ENCODE measurements at regions not wholly inside any gene's neighbourhood (a gene's known extent, or its start where the extent isn't known, plus 50 kb on each side); places are given as distances from the start of the nearest gene placed in this dataset.
"Not testable (repeated sequence)": the region's sequence is repeated elsewhere in the genome, so short reads cannot be mapped to it uniquely, and the experiment has no call there.

DNA sequence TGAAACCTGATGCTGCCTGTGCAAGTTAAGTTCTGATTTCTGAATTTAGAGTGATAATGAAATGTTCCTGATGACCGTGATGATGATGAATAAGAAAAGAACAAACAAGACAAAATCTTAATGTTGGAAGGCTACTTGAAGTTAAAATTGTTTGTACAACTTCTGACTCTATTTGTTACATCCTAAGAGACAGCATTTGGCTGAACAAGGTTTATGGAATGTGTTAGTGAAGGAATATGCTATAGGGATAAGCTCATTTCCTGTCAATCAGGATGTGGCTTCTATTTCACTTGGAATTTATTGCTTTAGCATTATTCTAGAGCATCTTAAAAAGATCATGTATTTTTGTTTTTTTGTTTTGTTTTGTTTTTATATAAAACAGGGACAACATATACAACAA, 267.5 kb downstream of the FAT4 start:
- no peak for DNase-seq (ENCODE audit: low read depth in 2 of 3, low spot score in 1 of 3)

DNA sequence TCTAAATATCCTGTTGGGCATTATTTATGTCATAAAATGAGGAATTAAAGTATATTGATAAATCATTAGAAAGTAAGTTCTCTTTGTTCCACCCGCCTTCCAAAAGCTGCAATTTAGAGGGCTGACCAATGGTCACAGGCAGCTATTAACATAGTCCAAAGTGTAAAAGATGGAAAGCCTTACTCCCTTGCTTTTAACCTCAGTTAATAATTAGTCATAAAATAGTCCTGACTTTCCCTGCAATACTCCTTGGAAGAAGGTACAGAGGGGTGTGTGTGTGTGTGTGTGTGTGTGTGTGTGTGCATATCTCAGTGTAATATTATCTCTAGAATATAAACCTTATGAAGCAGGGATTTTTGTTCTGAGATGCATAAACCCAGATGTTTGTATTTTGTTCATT, 275.4 kb downstream of the FAT4 start:
- no peak for DNase-seq (ENCODE audit: low read depth in 2 of 3, low spot score in 1 of 3)

DNA sequence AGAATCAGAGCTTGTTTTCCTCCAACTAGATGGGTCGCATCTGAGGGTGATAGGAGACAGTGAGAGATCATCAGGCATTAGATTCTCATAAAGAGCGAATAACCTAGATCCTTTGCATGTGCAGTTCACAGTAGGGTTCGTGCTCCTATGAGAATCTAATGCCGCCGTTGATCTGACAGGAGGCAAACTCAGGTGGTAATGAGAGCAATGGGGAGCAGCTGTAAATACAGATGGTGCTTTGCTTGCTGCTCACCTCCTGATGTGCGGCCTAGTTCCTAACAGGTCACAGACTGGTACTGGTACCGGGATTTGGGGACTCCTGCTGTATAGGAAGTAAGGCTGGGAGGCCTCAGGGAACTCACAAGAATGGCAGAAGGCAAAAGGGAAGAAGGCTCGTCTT, 276.5 kb downstream of the FAT4 start:
- DNase-seq (ENCODE audit: low read depth in 2 of 3, low spot score in 1 of 3): no peak

DNA sequence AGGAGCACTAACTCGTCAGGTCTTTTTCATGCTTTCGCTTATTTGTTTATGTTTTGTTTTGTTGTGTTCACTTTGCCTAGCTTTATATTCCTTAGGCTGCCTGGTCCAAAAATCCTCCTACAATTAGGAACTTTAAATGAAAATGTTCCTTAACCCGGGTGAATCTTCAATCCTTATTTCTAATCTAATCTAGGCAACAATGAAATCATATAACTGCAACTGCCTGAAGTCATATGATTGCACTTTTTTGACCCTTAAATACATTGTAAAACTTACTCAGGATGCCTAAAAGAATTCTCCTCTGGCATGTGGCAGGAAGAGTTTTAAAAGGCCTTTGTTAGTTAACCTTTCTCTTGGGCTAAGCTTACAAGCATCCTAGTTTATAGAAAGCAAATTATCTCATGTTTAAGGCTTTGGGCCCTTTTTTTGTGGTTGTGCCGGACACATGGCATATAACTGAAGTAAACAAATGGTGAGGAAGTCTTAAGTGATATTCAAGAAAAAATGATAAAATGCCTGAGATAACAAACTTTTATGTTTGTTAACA, 279.4 kb downstream of the FAT4 start:
- DNase-seq (ENCODE audit: low read depth in 2 of 3, low spot score in 1 of 3): no peak

DNA sequence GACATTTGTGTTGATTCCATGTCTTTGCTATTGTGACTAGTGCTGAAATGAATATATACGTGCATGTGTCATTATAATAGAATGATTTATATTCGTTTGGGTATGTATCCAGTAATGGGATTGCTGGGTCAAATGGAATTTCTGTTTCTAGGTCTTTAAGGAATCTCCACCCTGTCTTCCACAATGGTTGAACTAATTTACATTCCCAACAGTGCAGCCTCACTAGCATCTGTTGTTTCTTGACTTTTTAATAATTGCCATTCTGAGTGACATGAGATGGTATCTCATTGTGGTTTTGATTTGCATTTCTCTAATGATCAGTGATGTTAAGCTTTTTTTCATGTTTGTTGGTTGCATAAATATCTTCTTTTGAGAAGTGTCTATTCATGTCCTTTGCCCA, 291.2 kb downstream of the FAT4 start:
- DNase-seq (ENCODE audit: low read depth in 2 of 3, low spot score in 1 of 3): not testable (repeated sequence)

DNA sequence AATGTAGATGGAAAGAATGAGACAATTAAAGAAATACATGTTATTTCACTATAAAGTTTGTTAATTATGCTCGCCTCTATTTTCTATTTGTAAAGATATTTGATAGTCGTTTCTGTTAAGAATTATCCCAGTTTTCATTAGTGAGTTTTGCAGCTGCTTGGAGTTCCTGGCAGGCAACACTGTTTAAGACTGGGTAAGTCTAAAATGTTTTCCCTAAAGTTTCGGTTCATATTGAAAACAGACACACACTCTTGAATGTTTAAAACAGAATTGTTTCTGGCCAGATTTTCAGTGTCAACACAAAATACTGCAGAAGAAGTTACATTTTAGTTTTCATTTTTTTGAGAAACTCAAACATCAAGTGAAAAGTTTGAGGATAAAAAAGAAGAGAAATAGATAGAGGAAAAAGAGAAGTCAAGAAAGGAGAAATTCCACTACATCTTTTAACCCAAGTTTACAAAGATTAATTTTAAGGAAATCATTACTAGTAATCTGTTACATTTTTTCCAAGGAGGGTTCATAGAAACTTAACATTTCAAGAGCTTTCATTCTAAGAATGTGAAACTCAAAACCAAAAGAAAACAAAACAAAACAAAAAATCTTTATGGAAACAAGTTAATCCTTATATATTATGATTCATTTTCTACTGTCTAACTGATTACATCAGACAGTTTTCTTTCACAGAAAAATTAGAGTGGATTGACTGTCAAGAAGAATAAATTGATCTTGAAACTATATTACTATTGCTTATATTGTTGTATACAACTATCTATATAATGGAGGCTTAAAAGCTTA, 305.5 kb downstream of the FAT4 start:
- DNase-seq (ENCODE audit: low read depth in 2 of 3, low spot score in 1 of 3): no peak

DNA sequence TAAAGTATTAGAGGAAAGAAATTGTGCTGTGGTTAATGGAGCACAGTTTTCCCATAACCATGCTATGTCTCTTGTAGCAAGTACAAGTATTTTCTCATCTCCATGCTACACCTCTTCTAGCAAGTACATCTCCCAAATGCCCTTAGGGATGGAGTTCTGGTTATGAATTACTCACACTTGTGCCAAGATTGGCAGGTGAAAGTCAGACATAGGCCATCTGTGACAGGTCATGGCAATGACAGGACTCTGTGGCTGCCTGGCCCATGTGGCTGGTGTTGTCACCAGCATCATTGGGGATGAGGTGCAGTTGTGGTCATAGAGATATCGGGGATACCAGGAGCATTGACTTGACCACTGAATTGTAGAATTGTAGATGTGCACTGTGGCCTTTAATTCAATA, 310.2 kb downstream of the FAT4 start:
- DNase-seq (ENCODE audit: low read depth in 2 of 3, low spot score in 1 of 3): no peak

DNA sequence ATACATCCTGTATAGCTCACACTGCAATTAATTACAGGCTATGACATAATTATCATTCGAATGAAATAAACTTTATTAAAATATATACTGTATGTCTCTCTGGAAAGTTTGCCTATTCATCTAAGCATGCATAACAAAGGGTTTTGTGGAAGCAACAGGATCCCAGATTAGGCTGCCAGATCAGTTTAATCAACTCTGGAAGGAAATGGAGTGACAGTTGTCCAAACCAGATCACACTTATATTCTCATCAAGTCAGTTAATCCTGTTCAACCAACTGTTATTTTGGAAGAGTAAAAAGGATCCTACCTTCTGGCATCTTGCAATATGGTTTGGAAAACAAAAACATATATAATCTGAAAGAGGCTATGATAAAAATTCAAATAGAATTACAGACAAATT, 312.2 kb downstream of the FAT4 start:
- DNase-seq (ENCODE audit: low read depth in 2 of 3, low spot score in 1 of 3): no peak

DNA sequence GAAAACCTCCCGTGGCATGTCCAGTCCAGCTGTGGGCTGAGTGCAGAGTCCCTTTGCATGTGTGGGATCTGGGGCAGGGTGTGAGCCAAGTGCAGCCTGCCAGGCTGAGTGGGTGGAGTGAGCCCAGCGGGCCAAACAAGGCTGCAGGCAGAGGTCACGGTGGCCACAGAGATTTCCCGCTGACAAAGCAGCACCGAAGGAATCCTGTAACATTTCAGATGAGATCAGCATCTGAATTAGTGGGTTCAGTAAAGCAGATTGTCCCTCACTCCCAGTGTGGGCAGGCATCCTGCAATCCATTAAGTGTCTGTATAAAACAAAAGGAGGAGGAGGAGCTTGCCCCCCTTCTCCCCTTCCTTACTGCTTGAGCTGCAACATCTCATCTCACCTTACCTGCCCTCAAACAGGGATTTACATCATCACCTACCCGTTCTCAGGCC, 324.4 kb downstream of the FAT4 start:
- DNase-seq (ENCODE audit: low read depth in 2 of 3, low spot score in 1 of 3): no peak

DNA sequence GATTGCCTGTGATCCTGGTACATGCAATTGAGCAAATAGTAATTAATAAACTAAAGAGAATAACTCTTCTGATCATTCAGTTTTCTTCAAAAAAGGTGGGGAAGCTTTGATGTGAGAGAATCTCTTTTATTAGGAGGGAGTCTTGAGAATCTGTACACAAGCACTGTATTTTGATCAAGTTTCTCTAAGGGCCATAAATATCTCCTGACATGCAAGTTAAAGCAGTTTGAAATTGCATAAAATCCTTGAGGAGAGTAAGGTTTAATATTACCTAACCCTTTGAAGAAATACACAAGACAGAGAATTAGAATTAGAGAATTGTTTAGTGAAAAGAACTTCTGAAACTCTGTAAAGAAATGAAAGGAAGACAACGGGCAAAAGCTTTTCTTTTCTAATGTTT, 326.9 kb downstream of the FAT4 start:
- DNase-seq (ENCODE audit: low read depth in 2 of 3, low spot score in 1 of 3): no peak

DNA sequence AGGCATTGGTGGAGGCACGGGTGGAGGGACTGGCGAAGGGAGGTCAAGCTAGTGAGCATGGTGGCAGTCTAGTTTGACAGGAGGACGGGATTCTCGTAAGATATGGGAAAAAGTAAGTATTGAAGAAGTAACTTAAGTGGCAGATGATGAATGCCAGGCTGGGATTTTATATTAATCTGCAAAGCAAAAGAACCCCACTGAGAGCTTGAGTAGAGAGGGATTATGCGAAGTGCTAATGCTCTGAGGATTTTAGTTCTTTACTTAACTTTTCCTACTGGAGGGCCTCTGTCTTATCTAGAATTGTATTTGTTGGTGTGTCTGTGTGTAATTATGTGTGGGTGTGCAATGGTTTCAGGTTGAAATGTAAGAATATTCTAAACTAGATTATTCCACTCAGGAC, 327.9 kb downstream of the FAT4 start:
- DNase-seq (ENCODE audit: low read depth in 2 of 3, low spot score in 1 of 3): no peak

DNA sequence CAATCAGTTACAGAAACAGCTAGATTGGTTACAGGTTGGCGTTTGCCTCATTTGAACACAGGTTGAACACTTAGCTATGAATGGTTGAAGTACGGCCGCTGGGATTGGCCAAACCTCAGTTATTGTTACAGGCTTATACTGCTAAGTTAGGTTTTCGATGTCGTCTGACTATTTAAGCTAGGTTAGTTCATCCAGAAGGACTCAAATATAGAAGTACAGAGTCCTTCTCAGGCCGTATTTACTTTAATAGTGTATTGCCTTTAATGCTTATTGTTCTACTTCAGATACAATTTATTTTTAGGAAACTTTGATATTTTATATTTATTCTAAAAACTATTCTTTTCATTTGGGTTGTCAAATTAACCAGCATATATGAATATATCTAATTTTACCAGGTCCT, 334.7 kb downstream of the FAT4 start:
- DNase-seq (ENCODE audit: low read depth in 2 of 3, low spot score in 1 of 3): no peak

DNA sequence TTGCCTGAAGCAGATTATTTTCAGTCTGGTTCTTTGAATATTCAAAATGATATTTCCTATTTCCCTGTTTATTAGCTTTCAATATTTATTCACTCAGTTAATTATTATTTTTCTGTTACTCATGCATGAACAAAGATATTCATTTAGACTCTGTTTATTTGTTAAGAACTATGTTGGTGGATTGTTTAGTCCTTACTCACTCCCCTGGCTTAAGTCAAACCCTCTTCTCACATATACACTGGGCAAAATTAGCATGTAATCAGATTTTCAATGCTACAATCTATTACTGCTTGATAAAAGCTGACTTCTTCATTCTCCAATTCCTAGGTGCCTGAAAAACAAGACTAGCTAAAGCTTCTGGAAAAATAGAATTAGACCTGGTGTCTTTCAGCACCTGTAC, 335.8 kb downstream of the FAT4 start:
- DNase-seq (ENCODE audit: low read depth in 2 of 3, low spot score in 1 of 3): no peak

DNA sequence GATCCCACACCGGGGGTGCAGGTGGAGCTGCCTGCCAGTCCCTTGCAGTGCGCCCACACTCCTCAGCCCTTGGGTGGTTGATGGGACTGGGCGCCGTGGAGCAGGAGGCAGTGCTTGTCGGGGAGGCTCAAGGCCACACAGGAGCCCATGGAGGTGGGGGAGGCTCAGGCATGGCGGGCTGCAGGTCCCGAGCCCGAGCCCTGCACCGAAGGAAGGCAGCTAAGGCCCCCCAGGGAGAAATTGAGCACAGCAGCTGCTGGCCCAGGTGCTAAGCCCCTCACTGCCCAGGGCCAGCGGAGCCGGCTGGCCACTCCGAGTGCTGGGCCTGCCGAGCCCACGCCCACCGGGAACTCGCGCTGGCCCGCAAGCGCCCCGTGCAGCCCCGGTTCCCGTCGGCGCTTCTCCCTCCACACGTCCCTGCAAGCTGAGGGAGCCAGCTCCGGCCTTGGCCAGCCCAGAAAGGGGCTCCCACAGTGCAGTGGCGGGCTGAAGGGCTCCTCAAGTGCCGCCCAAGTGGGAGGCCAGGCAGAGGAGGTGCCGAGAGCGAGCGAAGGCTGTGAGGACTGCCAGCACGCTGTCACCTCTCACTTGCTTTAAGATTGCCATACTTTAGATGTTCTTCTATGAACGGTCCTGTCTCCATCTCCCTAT, 337.1 kb downstream of the FAT4 start:
- not testable (repeated sequence) for DNase-seq (ENCODE audit: low read depth in 2 of 3, low spot score in 1 of 3)

DNA sequence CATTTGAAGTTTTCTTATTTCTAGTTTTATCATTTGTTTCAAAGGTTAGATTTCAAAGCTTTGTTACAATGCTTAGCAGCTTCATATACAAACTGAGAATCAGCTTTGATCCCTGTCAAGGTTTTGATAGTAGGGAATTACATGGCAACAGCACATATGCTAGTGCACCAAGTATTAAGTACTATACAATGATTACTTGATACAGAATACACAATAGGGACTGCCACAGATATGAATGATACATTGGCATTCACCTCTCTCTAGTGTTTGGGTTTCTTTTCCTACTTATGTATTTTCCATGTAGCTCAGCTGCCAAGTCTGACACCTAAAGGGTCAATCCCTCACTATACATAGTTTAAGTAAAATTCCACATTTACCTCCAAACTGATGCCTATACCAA, 344.0 kb downstream of the FAT4 start:
- no peak for DNase-seq (ENCODE audit: low read depth in 2 of 3, low spot score in 1 of 3)

DNA sequence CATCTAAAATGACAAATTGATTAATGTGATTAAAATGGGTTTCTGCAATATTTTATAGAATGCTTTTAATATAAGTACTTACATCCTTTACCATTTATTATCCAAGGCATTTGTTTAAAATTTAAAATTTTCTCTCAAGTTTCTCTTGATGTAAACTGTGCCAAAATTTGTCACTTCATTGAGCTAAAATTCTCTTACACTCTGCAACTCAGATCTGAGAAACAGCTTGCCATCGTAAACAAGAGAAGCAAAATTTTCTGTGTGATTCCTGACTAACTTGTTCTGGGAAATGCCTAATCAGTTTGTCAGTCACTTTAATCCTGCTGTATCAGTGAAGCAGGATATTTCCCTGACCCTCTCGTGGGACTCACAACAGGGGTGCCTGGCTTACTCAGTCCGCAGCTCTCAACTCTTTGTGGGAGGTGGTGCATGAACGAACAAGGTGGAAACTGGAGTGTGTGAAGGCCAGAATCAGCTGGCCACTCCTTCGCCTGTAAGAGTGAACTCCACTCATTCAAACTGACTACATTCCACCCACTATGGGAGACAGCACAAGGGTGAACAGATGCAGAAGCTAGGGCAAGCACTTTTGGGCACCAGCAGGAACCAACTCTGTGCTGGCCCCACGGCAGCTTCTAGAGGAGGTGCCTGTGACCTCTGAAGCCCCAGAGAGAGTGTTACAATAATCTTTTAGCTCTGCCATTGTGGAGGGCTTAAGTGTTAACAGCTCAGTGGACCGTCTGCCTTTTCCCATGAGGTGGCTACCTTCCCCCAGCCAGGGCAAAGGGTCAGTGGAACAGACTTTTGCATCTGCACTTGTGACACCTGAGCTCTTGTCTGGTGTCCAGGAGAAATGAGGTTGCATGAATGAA, 349.4 kb downstream of the FAT4 start:
- DNase-seq (ENCODE audit: low read depth in 2 of 3, low spot score in 1 of 3): no peak

DNA sequence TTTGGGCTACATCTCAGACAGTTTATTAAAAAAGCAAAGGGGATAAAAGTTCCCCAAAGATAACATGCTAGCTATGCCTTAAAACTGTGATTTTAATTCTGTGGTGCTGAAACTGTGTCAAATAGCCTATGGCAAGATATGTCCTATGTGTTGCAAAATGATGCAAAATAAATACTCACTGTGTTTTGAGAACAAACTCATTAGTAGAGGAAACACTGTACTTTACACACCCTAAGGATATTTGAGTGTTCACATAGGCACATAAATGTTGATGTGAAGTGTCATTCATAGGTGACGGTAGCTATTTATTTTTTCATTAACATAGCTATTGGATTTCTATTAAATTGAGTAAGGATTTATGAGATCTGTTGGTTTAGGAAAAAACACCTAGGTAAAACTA, 351.9 kb downstream of the FAT4 start:
- no peak for DNase-seq (ENCODE audit: low read depth in 2 of 3, low spot score in 1 of 3)

DNA sequence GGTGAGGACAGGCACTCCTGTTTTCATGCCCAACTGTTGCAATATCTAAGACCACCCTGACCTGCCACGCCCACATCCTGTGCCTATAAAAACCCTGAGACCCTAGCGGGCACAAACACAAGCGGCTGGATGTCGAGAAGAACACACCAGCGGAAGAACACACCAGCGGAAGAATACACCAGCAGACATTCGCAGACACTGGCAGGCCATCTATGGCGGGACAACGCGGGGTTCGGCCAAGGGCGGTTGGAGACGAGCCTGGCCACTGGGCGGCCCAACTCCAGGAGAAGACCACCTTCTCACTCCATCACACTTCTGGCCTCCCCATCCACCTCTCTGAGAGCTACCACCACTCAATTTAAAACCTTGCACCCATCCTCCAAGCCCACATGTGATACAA, 361.4 kb downstream of the FAT4 start:
- DNase-seq (ENCODE audit: low read depth in 2 of 3, low spot score in 1 of 3): no peak

DNA sequence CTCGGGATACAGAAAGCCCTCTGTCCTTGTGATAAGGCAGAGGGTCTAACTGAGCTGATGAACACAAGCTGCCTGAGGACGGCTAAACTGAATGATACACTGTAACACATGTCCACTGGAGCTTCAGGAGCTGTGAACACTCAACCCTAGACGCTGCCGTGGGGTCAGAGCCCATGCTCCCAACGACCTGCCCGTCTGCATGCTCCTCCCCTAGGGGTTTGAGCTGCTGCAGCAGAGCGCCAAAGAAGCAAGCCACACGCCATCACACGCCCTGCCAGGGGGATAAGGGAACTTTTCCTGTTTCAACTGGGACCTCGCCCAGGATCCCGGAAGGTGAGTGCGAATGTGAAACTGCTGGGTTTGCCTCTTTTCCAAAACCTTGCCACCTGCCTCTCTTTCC, 361.8 kb downstream of the FAT4 start:
- no peak for DNase-seq (ENCODE audit: low read depth in 2 of 3, low spot score in 1 of 3)

DNA sequence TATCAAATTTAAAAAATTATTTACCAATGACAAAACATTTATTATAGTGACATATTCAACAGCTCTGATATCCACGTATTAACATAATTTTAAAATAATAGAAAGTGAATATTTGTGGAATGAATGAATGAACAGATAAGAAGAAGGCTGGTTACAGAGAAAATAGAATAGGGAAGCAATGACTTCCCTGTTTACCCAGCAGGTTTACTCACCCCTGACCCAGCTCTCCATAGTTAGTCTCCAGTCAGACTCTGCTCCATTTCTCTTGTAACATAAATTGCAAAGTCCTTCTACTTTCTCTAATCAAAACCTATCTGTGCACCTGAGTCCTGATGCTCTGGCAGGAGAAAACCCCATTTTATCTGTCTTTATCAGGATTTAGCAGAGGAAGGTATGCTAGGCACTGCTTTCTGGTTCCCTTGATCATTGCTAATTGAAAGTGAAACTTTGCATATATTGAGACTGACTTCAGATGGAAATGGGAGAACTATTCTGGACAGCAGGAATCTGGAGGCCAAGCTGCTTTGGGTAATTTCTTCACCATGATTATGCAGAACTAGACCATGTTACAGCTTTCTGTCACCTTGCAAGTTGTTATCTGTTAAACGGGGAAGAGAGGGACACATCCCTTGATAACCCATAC, 363.0 kb downstream of the FAT4 start:
- no peak for DNase-seq (ENCODE audit: low read depth in 2 of 3, low spot score in 1 of 3)

DNA sequence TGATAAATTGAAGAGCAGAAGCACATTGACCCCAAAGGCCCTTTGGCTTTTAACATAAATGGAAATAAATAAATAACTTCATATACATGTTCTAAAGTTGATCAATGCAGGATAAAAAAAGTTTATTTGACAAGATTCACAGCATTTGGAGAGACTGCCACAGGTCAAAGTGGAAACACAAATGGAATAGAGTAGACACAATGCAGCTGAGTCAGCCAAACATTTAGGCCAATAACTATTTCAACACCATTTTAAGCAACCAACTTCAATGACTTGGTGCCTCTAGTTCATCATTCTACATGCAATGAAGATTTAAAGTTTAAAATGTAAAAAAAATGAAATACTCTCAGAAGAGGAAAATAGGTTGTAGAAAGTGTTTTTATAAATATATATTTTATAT, 365.2 kb downstream of the FAT4 start:
- DNase-seq (ENCODE audit: low read depth in 2 of 3, low spot score in 1 of 3): no peak

All from stimulated activated CD4-positive, alpha-beta T cell treated with anti-CD3 and anti-CD28 coated beads, Interleukin-12 subunit alpha, Interleukin-12 subunit beta, amount 100 ng/mL, for 48 hours (primary cell).